Ovary (tissue), 7 donors: ENCODE measurements at regions not wholly inside any gene's neighbourhood (a gene's known extent, or its start where the extent isn't known, plus 50 kb on each side); places are given as distances from the start of the nearest gene placed in this dataset.

Source experiments
- DNase-seq, 5 donors: peaks; one replicate each; pipeline ENCODE4 v3.0.0-alpha.2; 2019 to 2020
- H3K27ac ChIP-seq, 2 donors: fragments of 200-600 bp; one replicate each; pipeline versions ENCODE4 v1.5.1 to v1.8.0; 2019 to 2022
- H3K27me3 ChIP-seq: fragments of 200-600 bp; one replicate; pipeline ENCODE4 v1.8.0; 2022
- H3K36me3 ChIP-seq: fragments of 200-600 bp; sonication (generic); one replicate; pipeline ENCODE4 v1.5.1; 2019
- H3K4me1 ChIP-seq: one replicate; pipeline ENCODE4 v1.8.1; 2013; ENCODE audit warnings: mild to moderate bottlenecking, moderate library complexity; ENCODE audit not compliant: insufficient read depth
- H3K4me3 ChIP-seq: fragments of 200-600 bp; sonication (generic); one replicate; pipeline ENCODE4 v1.5.1; 2017
- H3K9me3 ChIP-seq, 2 donors: fragments of 200-600 bp in 1 of 2; sonication (generic) in 1 of 2; one replicate each; pipeline versions ENCODE4 v1.5.1 to v1.8.1; 2013 to 2019; ENCODE audit warnings: mild to moderate bottlenecking in 1 of 2, moderate library complexity in 1 of 2
- CTCF ChIP-seq, 3 donors: fragments of 450-650 bp in 2 of 3; fragments of 200-600 bp in 1 of 3; IDR thresholded peaks; one replicate each; pipeline versions ENCODE4 v1.5.1 to v1.8.0; 2016 to 2022; ENCODE audit warnings: antibody characterized with exemption in 3 of 3, mild to moderate bottlenecking in 1 of 3
- EP300 ChIP-seq: sonication (generic); formaldehyde crosslinking; IDR thresholded peaks from one replicate; pipeline ENCODE4 v1.6.1; 2017; ENCODE audit warnings: antibody characterized with exemption
- POLR2A ChIP-seq: fragments of 450-650 bp; IDR thresholded peaks from one replicate; pipeline ENCODE4 v1.6.1; 2017; ENCODE audit warnings: antibody characterized with exemption, mild to moderate bottlenecking, moderate library complexity
- WGBS, 3 donors: extraction: QIAGEN DNeasy Blood & Tissue Kit in 1 of 3; methylation state at CpG; one replicate each; pipeline versions ENCODE4 v1.1.5 to v1.1.7; 2013 to 2017; 5-methylcytosine and 5-hydroxymethylcytosine counted together
- intact Hi-C, 4 donors: fragments of 100-400 bp; cut with DNase I; formaldehyde crosslinking; loops; one replicate each; pipeline versions ENCODE4 v1.11.0 to v1.15.1; 2022 to 2023
- donor health status: DM: no; HTN: no; CAD: no; lungs with moderate emphysema.
- donor health status: DM: no; HTN: no; CAD: no.
- donor health status: Bipolar disorder and iron deficiency.
- donor health status: DM: no; HTN: no; CAD: no.
- donor health status: DM: yes; HTN: yes; CAD: no.

DNA sequence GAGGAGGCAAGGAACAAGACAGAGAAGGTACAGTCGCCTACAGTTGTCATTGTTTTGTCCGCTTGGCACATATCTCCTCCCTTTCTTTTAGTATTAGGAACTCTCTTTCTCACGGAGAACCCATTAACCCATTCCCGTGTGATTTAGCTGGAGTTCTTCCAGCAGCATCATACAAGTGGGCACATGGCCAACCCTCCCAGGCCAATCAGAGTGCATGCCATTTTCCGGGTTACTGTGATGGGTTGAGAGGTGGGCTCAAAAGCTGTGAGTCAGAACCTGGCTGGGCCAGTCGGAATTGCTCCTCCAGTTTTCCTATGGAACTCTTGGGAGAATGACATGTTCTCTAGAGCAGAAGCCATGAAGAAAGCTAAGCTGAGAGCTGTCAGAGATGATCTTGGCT lies 83.1 kb upstream of the SOD1 start:
- no peak for TF ChIP-seq CTCF (IDR thresholded peaks at IDR 0.05)
- no peak for TF ChIP-seq POLR2A
- no peak for TF ChIP-seq EP300
- DNase-seq, result no peak
- Histone ChIP-seq H3K9me3 (no peaks in the 10 kb centered on the region), H3K36me3 (no peaks in the 10 kb centered on the region), H3K27me3 (no peaks in the 10 kb centered on the region), H3K4me1 (no peaks in the 10 kb centered on the region), H3K27ac (no peak overlapping the region), H3K4me3 (no peak overlapping the region)
- WGBS, 3 donors, result 57 to 72% (median 57%) methylated on average over 6 of the region's 6 CpGs
- intact Hi-C loops, result loop anchor here in 1 of 4 donors (10.0 kb wide), 1 partner anchor 382 kb away; no protein-coding TSS in a partner anchor

DNA sequence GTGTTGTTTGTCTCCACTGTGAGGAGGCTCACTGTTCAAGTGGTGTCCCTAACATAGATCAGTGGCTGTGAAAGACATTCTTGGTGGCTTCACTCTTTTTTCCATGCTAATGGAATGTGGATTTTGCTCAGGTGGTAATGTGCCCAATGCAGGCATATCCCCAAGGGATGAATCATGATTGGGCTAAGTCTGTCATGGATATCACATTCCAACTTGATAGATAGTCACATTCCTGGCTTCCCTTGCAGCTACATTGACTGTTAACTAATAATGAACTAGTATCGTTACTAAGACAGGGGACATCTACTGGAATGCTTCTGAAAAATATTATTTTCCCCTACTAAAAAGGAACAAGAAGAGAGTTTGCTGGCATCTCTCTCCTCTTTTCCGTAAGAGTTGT lies 86.3 kb upstream of the SOD1 start:
- intact Hi-C loops, result loop anchor here in 1 of 4 donors (10.0 kb wide), 1 partner anchor 378 kb away; no protein-coding TSS in a partner anchor
- no peaks in the 10 kb centered on the region for H3K36me3 ChIP-seq
- no peak for DNase-seq
- no peak overlapping the region for H3K27ac ChIP-seq
- no peaks in the 10 kb centered on the region for H3K4me1 ChIP-seq
- no peak overlapping the region for H3K4me3 ChIP-seq
- no peak for TF ChIP-seq EP300
- TF ChIP-seq CTCF (IDR thresholded peaks at IDR 0.05), result no peak
- TF ChIP-seq POLR2A, result no peak
- no peaks in the 10 kb centered on the region for H3K27me3 ChIP-seq
- WGBS, 3 donors, result 94 to 97% (median 96%) methylated on average over 2 of the region's 2 CpGs
- no peaks in the 10 kb centered on the region for H3K9me3 ChIP-seq

GRCh38 chr21:31571879-31572278 lies 87.6 kb upstream of the SOD1 start:
- intact Hi-C loops, result loop anchor here in 1 of 4 donors (10.0 kb wide), 1 partner anchor 377 kb away; no protein-coding TSS in a partner anchor
- TF ChIP-seq EP300 (no peak), POLR2A (no peak), CTCF (IDR thresholded peaks at IDR 0.05) (no peak)
- Histone ChIP-seq H3K9me3 (no peaks in the 10 kb centered on the region), H3K36me3 (no peaks in the 10 kb centered on the region), H3K27ac (no peak overlapping the region), H3K4me1 (no peaks in the 10 kb centered on the region), H3K27me3 (no peaks in the 10 kb centered on the region), H3K4me3 (no peak overlapping the region)
- WGBS, 3 donors, result 91 to 95% (median 92%) methylated on average over 4 of the region's 4 CpGs
- no peak for DNase-seq

DNA sequence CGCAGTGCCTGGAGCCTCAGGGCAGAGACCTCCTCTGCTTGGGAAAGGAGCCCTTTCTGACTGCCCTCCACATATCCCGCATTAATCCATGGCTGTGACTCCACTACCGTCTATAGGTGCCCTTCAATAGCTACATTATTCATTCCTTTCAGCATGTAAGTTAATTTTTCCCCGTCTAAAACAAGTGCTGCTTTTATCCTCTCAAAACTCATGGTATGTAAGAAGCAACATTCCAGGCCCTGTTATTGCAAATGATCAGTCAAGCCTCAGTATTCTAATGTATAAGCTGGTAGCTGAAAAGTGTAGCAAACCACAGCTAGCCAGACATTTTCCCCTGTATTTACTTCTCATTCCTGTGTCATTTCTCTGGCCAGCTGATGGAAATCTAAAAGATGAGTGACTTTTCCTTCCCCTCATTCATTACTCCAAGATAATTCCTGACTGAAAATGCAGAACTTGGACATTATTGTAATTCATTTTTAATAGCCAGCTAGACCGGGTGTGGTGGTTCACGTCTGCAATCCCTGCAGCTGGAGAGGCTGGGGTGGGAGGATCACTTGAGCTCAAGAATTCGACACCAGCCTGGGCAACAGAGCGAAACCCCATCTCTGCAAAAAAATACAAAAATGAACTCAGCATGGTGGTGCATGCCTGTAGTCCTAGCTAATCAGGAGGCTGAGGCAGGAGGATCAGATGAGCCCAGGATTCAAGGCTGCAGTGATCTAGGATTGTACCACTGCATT lies 88.5 kb upstream of the SOD1 start:
- intact Hi-C loops, result loop anchor here in 1 of 4 donors (10.0 kb wide), 1 partner anchor 376 kb away; no protein-coding TSS in a partner anchor

More for the DNA sequence above, 88.5 kb upstream of the SOD1 start:
- TF ChIP-seq EP300, result no peak
- no peak for TF ChIP-seq CTCF (IDR thresholded peaks at IDR 0.05)
- TF ChIP-seq POLR2A, result no peak
- Histone ChIP-seq H3K27ac (no peak overlapping the region), H3K4me3 (no peak overlapping the region), H3K27me3 (no peaks in the 10 kb centered on the region), H3K9me3 (no peaks in the 10 kb centered on the region), H3K36me3 (no peaks in the 10 kb centered on the region), H3K4me1 (no peaks in the 10 kb centered on the region)
- DNase-seq, result no peak
- 55 to 56% (median 56%) methylated on average over 8 of the region's 8 CpGs for WGBS, 3 donors
